ENCODE measurements at regions not wholly inside any gene's neighbourhood (a gene's known extent, or its start where the extent isn't known, plus 50 kb on each side); places are given as distances from the start of the nearest gene placed in this dataset.

DNA sequence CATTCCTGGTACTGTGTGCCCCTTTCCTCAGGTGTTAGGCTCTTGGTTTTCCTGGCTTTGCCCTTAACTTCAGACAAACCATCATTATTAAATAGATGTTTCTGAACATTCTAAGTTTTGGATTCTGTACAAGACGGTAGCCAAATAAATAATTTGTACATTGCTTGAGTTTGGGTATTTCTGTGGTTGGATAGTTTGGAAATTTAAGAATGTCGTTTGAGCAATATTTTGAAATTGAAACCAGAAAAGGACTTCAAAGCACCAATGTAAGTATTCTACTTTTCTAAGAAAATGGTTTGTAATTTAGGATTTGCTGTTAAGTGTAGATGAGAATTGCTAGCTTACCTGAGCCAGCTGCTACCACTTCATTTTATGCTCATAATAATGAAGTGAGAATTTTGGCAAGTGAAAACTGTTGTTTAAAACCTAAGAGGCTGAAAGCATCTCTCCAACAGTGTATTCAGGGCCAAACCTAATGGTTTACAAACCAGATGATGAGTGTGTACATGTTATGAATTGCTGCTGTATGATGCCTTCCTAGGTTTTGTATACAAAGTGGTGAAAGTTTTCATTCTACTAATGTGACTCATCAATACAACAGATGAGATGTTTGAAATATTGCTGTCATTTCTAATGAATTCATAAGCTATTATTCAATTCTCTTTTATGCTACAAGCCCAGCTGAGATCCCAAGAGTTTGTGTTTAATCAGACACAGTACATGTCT, 181.5 kb upstream of the PRKD1 start:
- no peak for DNase-seq
- no peak for ATAC-seq
- H3K4me1 Mint-ChIP-seq (ENCODE audit: low read depth): no peaks in the 10 kb centered on the region
- no peak overlapping the region for H3K4me3 Mint-ChIP-seq
- H3K27me3 Mint-ChIP-seq (ENCODE audit: low read depth): no peaks in the 10 kb centered on the region
- no peaks in the 10 kb centered on the region for H3K36me3 Mint-ChIP-seq (ENCODE audit: insufficient read depth)
- H3K9me3 Mint-ChIP-seq: peaks cover 5% of the 10 kb centered on the region

DNA sequence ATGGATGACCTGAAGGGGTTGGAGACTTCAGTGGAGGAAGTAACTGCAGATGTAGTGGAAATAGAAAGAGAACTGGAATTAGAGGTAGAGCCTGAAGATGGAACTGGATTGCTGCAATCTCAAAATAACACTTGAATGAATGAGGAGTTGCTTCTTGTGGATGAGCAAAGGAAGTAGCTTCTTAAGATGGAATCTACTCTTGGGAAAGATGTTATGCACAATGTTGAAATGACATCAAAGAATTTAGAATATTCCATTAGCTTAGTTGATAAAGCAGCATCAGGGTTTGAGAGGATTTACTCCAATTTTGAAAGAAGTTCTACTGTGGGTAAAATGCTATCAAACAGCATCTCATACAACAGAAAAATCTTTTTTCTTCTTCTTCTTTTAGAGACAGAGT, 186.4 kb upstream of the PRKD1 start:
- ATAC-seq (no peak), DNase-seq (no peak)
- Mint-ChIP-seq H3K4me1 (ENCODE audit: low read depth) (no peaks in the 10 kb centered on the region), H3K4me3 (no peak overlapping the region), H3K36me3 (ENCODE audit: insufficient read depth) (no peaks in the 10 kb centered on the region), H3K9me3 (no peaks in the 10 kb centered on the region), H3K27me3 (ENCODE audit: low read depth) (no peaks in the 10 kb centered on the region)

DNA sequence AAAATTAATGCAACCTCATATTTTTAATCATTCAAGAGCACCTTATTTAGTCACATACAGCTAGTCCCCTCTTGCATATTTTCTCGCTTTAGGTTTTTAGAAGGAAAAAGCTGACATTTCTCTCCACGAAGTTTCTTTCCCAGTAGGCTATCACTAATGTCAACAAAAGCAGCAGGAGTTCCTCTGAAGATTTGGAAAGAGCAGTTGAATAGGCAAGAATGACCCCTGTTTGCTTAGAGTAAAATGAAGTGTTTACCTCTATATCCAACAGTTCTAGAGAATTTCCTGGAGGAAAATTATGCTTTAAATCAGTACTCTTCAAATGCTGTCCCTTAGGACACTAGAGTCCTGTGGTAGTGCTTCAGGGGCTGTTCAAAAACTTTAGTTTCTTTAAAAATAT, 188.1 kb upstream of the PRKD1 start:
- Mint-ChIP-seq H3K4me3 (no peak overlapping the region), H3K4me1 (ENCODE audit: low read depth) (no peaks in the 10 kb centered on the region), H3K9me3 (no peaks in the 10 kb centered on the region), H3K27me3 (ENCODE audit: low read depth) (no peaks in the 10 kb centered on the region), H3K36me3 (ENCODE audit: insufficient read depth) (no peaks in the 10 kb centered on the region)
- no peak for DNase-seq
- ATAC-seq: no peak

DNA sequence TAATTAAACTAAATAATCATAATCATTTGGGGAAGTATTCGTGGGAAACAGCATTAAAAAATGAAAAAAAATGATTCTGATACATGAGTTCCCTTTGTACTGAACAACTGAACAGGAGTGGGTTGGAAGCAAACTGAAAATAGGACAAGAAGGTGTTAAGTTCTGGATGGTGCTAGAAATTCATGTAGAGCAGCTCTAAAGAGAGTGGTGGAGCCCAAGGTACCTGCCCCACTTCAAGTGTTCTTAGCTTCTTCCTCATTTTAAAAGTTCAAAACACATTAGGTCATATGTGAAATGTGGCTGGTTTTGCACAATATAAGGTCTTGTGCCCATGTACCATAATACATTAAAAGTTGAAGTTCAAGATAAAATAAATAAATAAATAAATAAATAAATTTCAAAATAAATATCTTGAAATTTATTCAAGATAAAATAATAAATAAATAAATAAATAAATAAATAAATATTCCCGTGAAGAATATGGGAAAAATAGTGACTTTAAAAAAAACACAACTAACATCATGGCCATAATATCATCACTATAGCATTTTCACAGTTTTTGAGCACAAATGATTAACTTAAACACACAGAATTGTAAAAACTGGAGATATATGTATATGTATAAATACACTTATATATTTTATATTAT, 191.5 kb upstream of the PRKD1 start:
- H3K4me1 Mint-ChIP-seq (ENCODE audit: low read depth): no peaks in the 10 kb centered on the region
- H3K9me3 Mint-ChIP-seq: no peaks in the 10 kb centered on the region
- H3K27me3 Mint-ChIP-seq (ENCODE audit: low read depth): no peaks in the 10 kb centered on the region
- no peaks in the 10 kb centered on the region for H3K36me3 Mint-ChIP-seq (ENCODE audit: insufficient read depth)
- no peak overlapping the region for H3K4me3 Mint-ChIP-seq
- ATAC-seq (no peak), DNase-seq (no peak)

DNA sequence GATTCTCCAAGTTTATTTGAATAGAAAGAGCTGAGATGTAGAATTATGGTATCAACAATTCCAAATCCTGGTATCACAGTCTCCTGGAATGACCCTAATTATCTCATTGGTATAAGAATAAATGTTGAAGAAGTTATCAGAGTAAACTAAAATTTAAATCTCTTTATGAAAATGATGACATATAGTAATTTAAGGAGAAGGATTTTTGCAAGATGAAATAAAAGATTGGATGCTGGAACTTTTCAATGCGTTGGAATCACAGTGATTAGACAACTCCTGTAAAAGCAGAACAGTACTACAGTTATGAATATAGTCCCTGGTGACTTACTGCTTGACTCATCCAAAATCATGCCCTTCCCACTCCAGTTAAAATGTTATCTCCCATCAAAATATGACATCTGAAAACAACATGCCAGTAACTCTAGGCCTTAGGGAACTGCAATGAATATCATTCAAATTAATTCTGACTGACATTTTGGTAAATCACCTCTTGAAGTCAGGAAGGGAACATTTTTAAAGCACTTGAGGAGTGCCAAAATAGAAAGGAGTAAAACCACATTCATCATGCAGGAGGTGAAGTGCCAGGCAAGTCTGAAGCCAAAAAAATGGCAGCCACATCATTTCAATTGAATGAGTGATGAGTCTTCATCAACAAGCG, 197.8 kb upstream of the PRKD1 start:
- H3K4me3 Mint-ChIP-seq: no peak overlapping the region
- no peak for DNase-seq
- ATAC-seq: no peak
- H3K4me1 Mint-ChIP-seq (ENCODE audit: low read depth): no peaks in the 10 kb centered on the region
- H3K36me3 Mint-ChIP-seq (ENCODE audit: insufficient read depth): no peaks in the 10 kb centered on the region
- H3K9me3 Mint-ChIP-seq: no peaks in the 10 kb centered on the region
- no peaks in the 10 kb centered on the region for H3K27me3 Mint-ChIP-seq (ENCODE audit: low read depth)

DNA sequence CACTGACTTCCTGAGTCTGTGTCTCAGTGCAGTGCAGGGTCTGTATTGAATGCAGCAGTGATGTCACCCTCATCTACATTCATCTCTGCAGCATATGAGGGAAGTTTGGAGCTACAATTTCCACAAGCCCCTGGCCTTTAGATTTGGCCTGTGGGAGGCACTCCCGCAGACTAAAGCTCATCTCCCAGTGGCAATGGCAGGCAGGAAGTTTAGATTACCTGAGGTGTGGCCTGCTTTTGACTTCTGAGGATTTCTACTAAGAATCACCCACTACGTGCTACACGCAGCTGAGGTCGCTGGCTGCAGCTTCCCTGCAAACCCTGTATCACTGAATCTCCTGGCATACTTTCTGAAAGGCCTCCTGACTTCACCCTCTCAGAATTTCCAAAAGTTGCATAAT, 202.2 kb upstream of the PRKD1 start:
- DNase-seq (no peak), ATAC-seq (no peak)
- Mint-ChIP-seq H3K27me3 (ENCODE audit: low read depth) (no peaks in the 10 kb centered on the region), H3K4me1 (ENCODE audit: low read depth) (no peaks in the 10 kb centered on the region), H3K4me3 (no peak overlapping the region), H3K9me3 (no peaks in the 10 kb centered on the region), H3K36me3 (ENCODE audit: insufficient read depth) (no peaks in the 10 kb centered on the region)

DNA sequence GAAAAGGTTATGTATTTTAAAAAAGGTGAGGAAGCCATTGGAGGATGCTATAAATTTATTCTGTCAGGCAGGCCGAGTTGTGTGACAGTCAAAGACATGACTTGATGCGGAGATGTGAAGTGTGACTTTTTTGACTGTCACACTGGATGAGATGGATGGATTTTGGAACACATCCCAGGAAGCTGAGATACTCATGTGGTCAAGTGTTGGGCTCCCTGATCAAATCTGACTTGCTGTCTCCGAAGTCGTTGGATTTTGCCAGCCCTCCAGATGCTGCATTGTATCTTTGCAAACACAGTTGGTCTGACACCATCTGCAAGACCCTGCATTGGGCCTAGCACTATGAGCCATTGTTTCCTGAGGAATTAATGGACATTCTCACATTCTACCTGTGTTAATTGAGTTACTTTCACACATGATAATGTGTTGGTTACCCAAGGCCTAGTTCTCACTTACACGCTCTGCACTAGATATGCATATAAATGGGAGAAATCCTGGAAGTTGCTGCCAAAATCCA, 204.0 kb upstream of the PRKD1 start:
- no peaks in the 10 kb centered on the region for H3K4me1 Mint-ChIP-seq (ENCODE audit: low read depth)

DNA sequence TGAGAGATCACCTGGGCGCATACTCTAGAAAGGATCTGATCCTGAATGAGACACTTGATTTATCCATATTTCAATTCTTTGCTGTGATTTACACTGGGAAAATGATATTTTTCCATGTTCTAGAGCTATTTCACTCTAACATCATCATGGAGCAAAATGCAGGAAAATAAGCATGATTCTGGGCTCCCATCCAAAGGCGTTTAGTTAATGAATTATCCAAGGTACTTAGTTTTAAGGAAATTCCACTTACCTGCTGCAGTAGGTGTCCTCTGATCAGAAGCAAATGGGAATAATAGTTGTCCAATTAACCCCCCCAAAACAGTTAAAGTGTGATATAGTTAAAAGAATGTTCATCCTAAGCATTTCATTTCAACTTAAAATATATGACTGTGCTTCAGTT, 204.5 kb upstream of the PRKD1 start:
- no peak for ATAC-seq
- no peak for DNase-seq
- Mint-ChIP-seq H3K27me3 (ENCODE audit: low read depth) (no peaks in the 10 kb centered on the region), H3K4me1 (ENCODE audit: low read depth) (no peaks in the 10 kb centered on the region), H3K4me3 (no peak overlapping the region), H3K36me3 (ENCODE audit: insufficient read depth) (no peaks in the 10 kb centered on the region), H3K9me3 (no peaks in the 10 kb centered on the region)

More for the DNA sequence above, 204.0 kb upstream of the PRKD1 start:
- DNase-seq: no peak
- Mint-ChIP-seq H3K27me3 (ENCODE audit: low read depth) (no peaks in the 10 kb centered on the region), H3K36me3 (ENCODE audit: insufficient read depth) (no peaks in the 10 kb centered on the region), H3K9me3 (no peaks in the 10 kb centered on the region), H3K4me3 (no peak overlapping the region)
- no peak for ATAC-seq

DNA sequence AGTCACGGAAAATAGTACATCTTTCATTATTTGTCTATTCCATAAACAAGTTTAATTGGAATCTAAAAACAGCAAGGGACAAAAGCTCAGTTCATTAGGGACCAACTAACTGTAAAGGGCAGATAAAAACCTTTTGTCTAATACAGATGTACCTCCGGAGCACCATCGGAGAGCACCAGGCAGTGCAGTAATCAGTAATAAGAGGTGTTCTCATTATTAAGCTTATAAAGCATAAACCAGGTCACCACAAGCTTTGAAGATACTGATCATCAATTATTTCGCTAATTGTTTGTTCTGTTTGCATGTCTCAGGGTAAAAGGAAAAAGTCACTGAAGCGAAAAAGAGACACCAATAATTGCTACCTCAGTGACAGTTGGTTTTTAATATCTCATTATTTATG, 207.3 kb upstream of the PRKD1 start:
- no peak for DNase-seq
- Mint-ChIP-seq H3K4me3 (no peak overlapping the region), H3K9me3 (no peaks in the 10 kb centered on the region), H3K36me3 (ENCODE audit: insufficient read depth) (no peaks in the 10 kb centered on the region), H3K27me3 (ENCODE audit: low read depth) (no peaks in the 10 kb centered on the region), H3K4me1 (ENCODE audit: low read depth) (no peaks in the 10 kb centered on the region)
- ATAC-seq: no peak

DNA sequence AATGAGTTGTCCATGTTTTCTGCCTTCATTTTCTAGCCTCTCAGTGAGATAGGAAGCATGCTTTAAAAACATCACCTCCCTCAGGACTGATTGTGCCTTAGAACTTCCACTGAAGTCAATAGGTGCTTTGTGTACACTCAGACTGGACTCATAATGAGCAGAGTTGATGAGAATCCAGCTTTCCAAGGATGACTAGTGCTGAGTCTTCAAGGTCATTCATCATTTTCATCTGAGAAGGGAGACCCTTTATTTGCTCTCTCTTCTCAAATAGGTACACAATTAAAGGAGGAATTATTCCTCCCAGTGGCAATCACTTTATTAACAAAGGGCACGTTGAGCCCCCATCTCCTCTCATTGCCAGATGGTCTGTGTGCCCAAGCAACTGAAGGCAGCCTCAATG, 210.9 kb upstream of the PRKD1 start:
- H3K36me3 Mint-ChIP-seq (ENCODE audit: insufficient read depth): no peaks in the 10 kb centered on the region
- H3K4me1 Mint-ChIP-seq (ENCODE audit: low read depth): no peaks in the 10 kb centered on the region
- no peaks in the 10 kb centered on the region for H3K9me3 Mint-ChIP-seq
- no peak overlapping the region for H3K4me3 Mint-ChIP-seq
- DNase-seq (no peak), ATAC-seq (no peak)
- no peaks in the 10 kb centered on the region for H3K27me3 Mint-ChIP-seq (ENCODE audit: low read depth)

DNA sequence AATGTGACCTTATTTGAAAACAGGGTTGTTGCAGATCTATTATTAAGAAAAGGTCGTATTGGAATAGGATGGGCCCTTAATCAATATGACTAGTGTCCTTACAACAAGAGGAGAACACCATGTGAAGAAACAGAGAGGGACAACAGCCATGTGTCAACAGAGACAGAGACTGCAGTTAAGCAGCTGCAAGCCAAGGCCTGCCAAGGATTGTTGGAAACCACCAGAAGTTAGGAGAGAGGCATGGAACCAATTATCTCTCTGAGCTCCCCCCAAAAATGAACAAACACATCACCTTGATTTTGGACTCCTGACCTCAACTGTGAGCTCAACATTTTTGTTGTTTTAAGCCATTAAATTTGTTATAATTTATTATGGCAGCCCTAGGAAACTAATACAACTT, 214.6 kb upstream of the PRKD1 start:
- ATAC-seq (no peak), DNase-seq (no peak)
- Mint-ChIP-seq H3K4me3 (no peak overlapping the region), H3K27me3 (ENCODE audit: low read depth) (no peaks in the 10 kb centered on the region), H3K9me3 (peaks cover 17% of the 10 kb centered on the region), H3K36me3 (ENCODE audit: insufficient read depth) (no peaks in the 10 kb centered on the region), H3K4me1 (ENCODE audit: low read depth) (no peaks in the 10 kb centered on the region)

DNA sequence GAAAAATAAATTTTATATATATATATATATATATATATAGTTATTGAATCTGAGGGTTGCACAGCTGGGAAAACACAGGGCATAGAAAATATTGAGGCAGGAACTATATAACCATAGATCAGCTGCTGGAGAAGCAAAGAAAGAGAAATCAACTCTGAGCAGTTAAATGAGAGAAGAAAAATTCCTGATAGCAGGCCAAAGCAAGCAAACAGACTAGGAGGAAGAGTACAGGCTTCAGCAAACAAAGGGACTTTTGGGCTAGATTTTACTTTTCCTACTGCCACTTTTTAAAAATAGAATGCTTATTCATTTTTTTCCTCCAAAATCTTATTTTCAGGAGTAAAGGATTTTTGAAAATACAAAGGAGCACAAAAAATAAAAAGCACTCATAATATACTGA, 216.0 kb upstream of the PRKD1 start:
- H3K4me3 Mint-ChIP-seq: no peak overlapping the region
- H3K27me3 Mint-ChIP-seq (ENCODE audit: low read depth): no peaks in the 10 kb centered on the region
- H3K36me3 Mint-ChIP-seq (ENCODE audit: insufficient read depth): no peaks in the 10 kb centered on the region
- DNase-seq (no peak), ATAC-seq (no peak)
- peaks cover 28% of the 10 kb centered on the region for H3K9me3 Mint-ChIP-seq
- no peaks in the 10 kb centered on the region for H3K4me1 Mint-ChIP-seq (ENCODE audit: low read depth)

DNA sequence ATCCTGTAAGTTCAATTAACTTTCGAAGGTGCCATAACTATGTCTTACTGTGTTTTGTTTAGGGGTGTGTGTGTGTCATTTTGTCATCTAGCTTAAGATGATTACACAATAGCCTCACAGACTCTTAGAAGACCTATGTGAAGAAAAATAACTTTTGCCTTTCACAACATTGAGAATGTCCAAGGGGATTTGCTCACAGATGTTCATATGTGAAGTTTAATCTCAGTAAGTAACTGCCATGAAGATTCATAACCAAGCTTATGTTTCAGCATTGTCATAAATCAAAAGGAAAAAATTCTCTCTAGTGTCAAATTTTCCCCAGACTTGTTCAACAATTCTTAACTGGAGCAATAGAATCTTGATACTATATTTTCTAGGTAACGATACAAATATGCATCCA, 226.1 kb upstream of the PRKD1 start:
- Mint-ChIP-seq H3K4me3 (no peak overlapping the region), H3K4me1 (ENCODE audit: low read depth) (no peaks in the 10 kb centered on the region), H3K36me3 (ENCODE audit: insufficient read depth) (no peaks in the 10 kb centered on the region), H3K9me3 (peaks cover 20% of the 10 kb centered on the region), H3K27me3 (ENCODE audit: low read depth) (no peaks in the 10 kb centered on the region)
- ATAC-seq (no peak), DNase-seq (no peak)

DNA sequence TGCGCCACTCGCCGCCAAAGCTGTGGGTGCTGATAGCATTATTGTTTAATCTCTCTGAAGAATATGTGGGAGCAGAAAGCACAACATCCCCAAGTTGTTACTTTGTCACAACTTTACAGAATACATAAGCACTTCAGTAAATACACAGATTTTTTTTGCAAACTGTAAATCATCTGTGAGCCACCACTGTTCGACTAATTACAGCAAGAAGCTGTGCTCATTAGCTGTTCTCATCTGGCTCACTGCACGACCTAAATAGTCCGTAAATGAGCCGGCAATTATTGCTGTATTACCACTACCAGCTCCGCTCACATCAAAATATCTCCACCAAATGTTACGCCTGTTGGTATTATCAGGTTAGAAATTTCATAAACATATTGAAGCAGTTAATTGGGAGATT, 228.9 kb upstream of the PRKD1 start:
- Mint-ChIP-seq H3K36me3 (ENCODE audit: insufficient read depth) (no peaks in the 10 kb centered on the region), H3K4me1 (ENCODE audit: low read depth) (no peaks in the 10 kb centered on the region), H3K27me3 (ENCODE audit: low read depth) (no peaks in the 10 kb centered on the region), H3K4me3 (no peak overlapping the region), H3K9me3 (peaks cover 7% of the 10 kb centered on the region)
- ATAC-seq (no peak), DNase-seq (no peak)

DNA sequence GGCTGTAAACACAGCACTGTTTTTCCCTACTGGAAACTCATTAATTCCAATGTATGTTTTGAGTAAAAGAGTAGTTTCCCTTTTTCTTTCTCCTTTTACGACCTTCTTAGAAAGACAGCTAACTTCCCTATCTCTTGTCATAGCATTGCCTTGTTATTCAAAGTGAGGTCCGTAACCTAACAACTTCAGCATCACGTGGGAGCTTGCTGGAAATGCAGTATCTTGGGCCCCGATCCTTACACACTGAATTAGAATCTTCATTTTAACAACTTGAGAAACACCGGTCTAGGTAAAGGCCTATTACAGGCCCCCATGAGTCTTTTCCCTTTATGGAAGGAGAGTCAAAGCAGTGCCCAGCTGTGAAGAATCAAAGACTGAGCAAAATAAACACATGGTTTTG, 230.7 kb upstream of the PRKD1 start:
- Mint-ChIP-seq H3K36me3 (ENCODE audit: insufficient read depth) (no peaks in the 10 kb centered on the region), H3K27me3 (ENCODE audit: low read depth) (no peaks in the 10 kb centered on the region), H3K4me3 (no peak overlapping the region), H3K9me3 (peaks cover 9% of the 10 kb centered on the region), H3K4me1 (ENCODE audit: low read depth) (no peaks in the 10 kb centered on the region)
- ATAC-seq: no peak
- no peak for DNase-seq

Measured in activated T-cell treated with anti-CD3 and anti-CD28 coated beads, Interleukin-2, amount 50 U/mL, for 4 hours (primary cell).